ENCODE measurements at regions not wholly inside any gene's neighbourhood (a gene's known extent, or its start where the extent isn't known, plus 50 kb on each side); places are given as distances from the start of the nearest gene placed in this dataset.

DNA sequence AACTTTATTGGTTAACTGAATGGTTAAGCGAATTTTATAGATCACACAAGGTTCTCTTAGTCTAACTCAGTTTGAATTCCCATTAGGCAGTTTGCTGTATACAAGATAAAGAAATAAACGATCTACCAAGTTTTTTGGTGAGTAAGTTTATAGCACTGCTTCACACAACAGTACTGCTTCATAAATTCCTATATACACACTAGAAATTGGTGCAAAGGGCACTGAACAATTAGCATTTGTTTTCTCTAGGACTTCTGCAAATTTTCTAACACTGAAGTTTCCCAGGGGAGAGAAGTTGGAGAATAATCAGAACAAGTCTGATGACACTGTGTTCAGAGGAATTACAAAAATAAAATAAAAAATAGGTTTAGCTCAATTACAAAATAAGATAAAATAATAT is 1138.8 kb upstream of the PCDH9 start:
- no peak for TF ChIP-seq TARDBP (IDR thresholded peaks at IDR 0.05; ENCODE audit: borderline replicate concordance)
- TF ChIP-seq, protein P1, sequence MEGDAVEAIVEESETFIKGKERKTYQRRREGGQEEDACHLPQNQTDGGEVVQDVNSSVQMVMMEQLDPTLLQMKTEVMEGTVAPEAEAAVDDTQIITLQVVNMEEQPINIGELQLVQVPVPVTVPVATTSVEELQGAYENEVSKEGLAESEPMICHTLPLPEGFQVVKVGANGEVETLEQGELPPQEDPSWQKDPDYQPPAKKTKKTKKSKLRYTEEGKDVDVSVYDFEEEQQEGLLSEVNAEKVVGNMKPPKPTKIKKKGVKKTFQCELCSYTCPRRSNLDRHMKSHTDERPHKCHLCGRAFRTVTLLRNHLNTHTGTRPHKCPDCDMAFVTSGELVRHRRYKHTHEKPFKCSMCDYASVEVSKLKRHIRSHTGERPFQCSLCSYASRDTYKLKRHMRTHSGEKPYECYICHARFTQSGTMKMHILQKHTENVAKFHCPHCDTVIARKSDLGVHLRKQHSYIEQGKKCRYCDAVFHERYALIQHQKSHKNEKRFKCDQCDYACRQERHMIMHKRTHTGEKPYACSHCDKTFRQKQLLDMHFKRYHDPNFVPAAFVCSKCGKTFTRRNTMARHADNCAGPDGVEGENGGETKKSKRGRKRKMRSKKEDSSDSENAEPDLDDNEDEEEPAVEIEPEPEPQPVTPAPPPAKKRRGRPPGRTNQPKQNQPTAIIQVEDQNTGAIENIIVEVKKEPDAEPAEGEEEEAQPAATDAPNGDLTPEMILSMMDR (IDR thresholded peaks at IDR 0.05 in 2 of 3, conservative IDR thresholded peaks at IDR 0.05 in 1 of 3; ENCODE audit: control insufficient read depth in 2 of 3, extremely low read depth in 1 of 3, insufficient read depth in 1 of 3, low read depth in 3 of 3, low read length in 3 of 3), result no peak
- no peak for TF ChIP-seq EP300 (IDR thresholded peaks at IDR 0.05; ENCODE audit: borderline replicate concordance in 1 of 2, control insufficient read depth in 1 of 2, low read depth in 2 of 2, low read length in 2 of 2)
- TF ChIP-seq ZNF384 (IDR thresholded peaks at IDR 0.05; ENCODE audit: borderline replicate concordance, low read depth, low read length), result no peak
- no peak for TF ChIP-seq MAX (IDR thresholded peaks at IDR 0.05; ENCODE audit: low read depth, low read length)
